Chondrocyte (in vitro differentiated cells): ENCODE measurements at regions not wholly inside any gene's neighbourhood (a gene's known extent, or its start where the extent isn't known, plus 50 kb on each side); places are given as distances from the start of the nearest gene placed in this dataset.

Source experiments
- DNase-seq: peaks from one replicate; pipeline ENCODE4 v3.0.0; 2021; ENCODE audit warnings: mixed read lengths, low spot score
- H3K27ac Mint-ChIP-seq: one replicate; pipeline ENCODE4 v1.8.0; 2021; ENCODE audit warnings: mild to moderate bottlenecking, moderate library complexity, mixed read lengths; ENCODE audit not compliant: unreplicated experiment
- H3K27me3 Mint-ChIP-seq: 2 replicates; pipeline ENCODE4 v1.8.0; 2021; ENCODE audit warnings: low read depth, mixed read lengths
- H3K36me3 Mint-ChIP-seq: 2 replicates; pipeline ENCODE4 v1.8.0; 2021; ENCODE audit warnings: low read depth, mixed read lengths
- H3K4me1 Mint-ChIP-seq: 2 replicates; pipeline ENCODE4 v1.8.0; 2021; ENCODE audit warnings: low read depth, mild to moderate bottlenecking, mixed read lengths
- H3K4me3 Mint-ChIP-seq: one replicate; pipeline ENCODE4 v1.8.0; 2021; ENCODE audit warnings: mild to moderate bottlenecking, moderate library complexity, mixed read lengths; ENCODE audit not compliant: unreplicated experiment
- H3K9me3 Mint-ChIP-seq: 2 replicates; pipeline ENCODE4 v1.8.0; 2021; ENCODE audit warnings: low read depth, mixed read lengths
- TF ChIP-seq, protein P1 (sequence below): fragments of 200-600 bp; sonication (generic); IDR thresholded peaks from 2 replicates; pipeline ENCODE4 v1.5.0; 2021; ENCODE audit warnings: antibody characterized with exemption, mild to moderate bottlenecking, moderate library complexity

- no peak overlapping the region for H3K27ac Mint-ChIP-seq
- TF ChIP-seq, protein P1, sequence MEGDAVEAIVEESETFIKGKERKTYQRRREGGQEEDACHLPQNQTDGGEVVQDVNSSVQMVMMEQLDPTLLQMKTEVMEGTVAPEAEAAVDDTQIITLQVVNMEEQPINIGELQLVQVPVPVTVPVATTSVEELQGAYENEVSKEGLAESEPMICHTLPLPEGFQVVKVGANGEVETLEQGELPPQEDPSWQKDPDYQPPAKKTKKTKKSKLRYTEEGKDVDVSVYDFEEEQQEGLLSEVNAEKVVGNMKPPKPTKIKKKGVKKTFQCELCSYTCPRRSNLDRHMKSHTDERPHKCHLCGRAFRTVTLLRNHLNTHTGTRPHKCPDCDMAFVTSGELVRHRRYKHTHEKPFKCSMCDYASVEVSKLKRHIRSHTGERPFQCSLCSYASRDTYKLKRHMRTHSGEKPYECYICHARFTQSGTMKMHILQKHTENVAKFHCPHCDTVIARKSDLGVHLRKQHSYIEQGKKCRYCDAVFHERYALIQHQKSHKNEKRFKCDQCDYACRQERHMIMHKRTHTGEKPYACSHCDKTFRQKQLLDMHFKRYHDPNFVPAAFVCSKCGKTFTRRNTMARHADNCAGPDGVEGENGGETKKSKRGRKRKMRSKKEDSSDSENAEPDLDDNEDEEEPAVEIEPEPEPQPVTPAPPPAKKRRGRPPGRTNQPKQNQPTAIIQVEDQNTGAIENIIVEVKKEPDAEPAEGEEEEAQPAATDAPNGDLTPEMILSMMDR: no peak
- H3K27me3 Mint-ChIP-seq: peaks cover 3% of the 10 kb centered on the region
- H3K4me3 Mint-ChIP-seq: no peak overlapping the region
- H3K4me1 Mint-ChIP-seq: peaks cover 15% of the 10 kb centered on the region
- H3K36me3 Mint-ChIP-seq: no peaks in the 10 kb centered on the region
- no peaks in the 10 kb centered on the region for H3K9me3 Mint-ChIP-seq
- DNase-seq: no peak
Observed at GRCh38 chr15:91525751-91526150, 327.8 kb upstream of the SLCO3A1 start.

GRCh38 chr15:91526424-91526823 is 327.1 kb upstream of the SLCO3A1 start:
- no peak overlapping the region for H3K27ac Mint-ChIP-seq
- H3K4me3 Mint-ChIP-seq: no peak overlapping the region

GRCh38 chr15:91528801-91529200 is 324.7 kb upstream of the SLCO3A1 start:
- H3K27ac Mint-ChIP-seq: no peak overlapping the region
- peaks cover 3% of the 10 kb centered on the region for H3K27me3 Mint-ChIP-seq
- no peaks in the 10 kb centered on the region for H3K9me3 Mint-ChIP-seq
- no peak overlapping the region for H3K4me3 Mint-ChIP-seq
- TF ChIP-seq, protein P1: no peak
- no peaks in the 10 kb centered on the region for H3K36me3 Mint-ChIP-seq
- DNase-seq: no peak
- H3K4me1 Mint-ChIP-seq: no peaks in the 10 kb centered on the region

More at GRCh38 chr15:91526424-91526823, 327.1 kb upstream of the SLCO3A1 start:
- no peak for DNase-seq
- TF ChIP-seq, protein P1: no peak
- no peaks in the 10 kb centered on the region for H3K9me3 Mint-ChIP-seq
- H3K36me3 Mint-ChIP-seq: no peaks in the 10 kb centered on the region
- peaks cover 15% of the 10 kb centered on the region for H3K4me1 Mint-ChIP-seq
- H3K27me3 Mint-ChIP-seq: peaks cover 3% of the 10 kb centered on the region

DNA sequence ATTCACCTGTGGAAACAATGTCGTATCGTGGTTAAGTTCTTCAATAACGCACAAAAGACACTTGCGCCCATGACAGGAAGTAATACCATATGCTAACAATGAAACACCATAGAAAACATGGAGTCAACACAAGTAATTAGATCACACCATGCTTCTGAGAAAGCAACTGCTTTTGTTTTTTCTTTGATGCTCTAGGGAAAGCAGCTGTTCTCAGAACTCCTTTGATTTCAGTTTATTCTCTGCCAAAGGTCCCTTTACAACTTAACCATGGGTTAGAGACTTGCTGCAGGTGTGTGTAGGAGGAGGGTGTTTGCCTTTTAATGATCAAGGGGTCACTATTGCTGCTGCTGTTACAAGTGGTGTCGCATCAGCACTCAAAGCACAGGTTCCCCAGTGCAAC is 324.0 kb upstream of the SLCO3A1 start:
- no peak for DNase-seq
- Mint-ChIP-seq H3K4me3 (no peak overlapping the region), H3K4me1 (no peaks in the 10 kb centered on the region), H3K9me3 (no peaks in the 10 kb centered on the region), H3K27ac (no peak overlapping the region), H3K27me3 (peaks cover 3% of the 10 kb centered on the region), H3K36me3 (no peaks in the 10 kb centered on the region)
- TF ChIP-seq, protein P1: no peak

- no peaks in the 10 kb centered on the region for H3K9me3 Mint-ChIP-seq
- H3K4me1 Mint-ChIP-seq: no peaks in the 10 kb centered on the region
- H3K27ac Mint-ChIP-seq: no peak overlapping the region
- no peak overlapping the region for H3K4me3 Mint-ChIP-seq
- TF ChIP-seq, protein P1: no peak
- H3K36me3 Mint-ChIP-seq: no peaks in the 10 kb centered on the region
- H3K27me3 Mint-ChIP-seq: peaks cover 3% of the 10 kb centered on the region
- DNase-seq: no peak
Observed at GRCh38 chr15:91530279-91530678, 323.2 kb upstream of the SLCO3A1 start.
